ENCODE measurements at regions not wholly inside any gene's neighbourhood (a gene's known extent, or its start where the extent isn't known, plus 50 kb on each side); places are given as distances from the start of the nearest gene placed in this dataset.

- Histone ChIP-seq H3K27me3 (ENCODE audit: insufficient read depth, low read depth, low read length) (no peaks in the 10 kb centered on the region), H3K4me2 (ENCODE audit: low read length) (no peak overlapping the region), H3K9me2 (ENCODE audit: insufficient read depth, low read length) (no peaks in the 10 kb centered on the region), H3K79me2 (replicated peaks; ENCODE audit: insufficient read depth, low read length) (no peaks in the 10 kb centered on the region), H3K4me3 (ENCODE audit: low read length) (no peak overlapping the region), H3K36me3 (ENCODE audit: insufficient read depth, low read length) (no peaks in the 10 kb centered on the region), H3K9ac (ENCODE audit: low read length) (no peak overlapping the region), H2AFZ (ENCODE audit: low read depth, low read length) (no peak overlapping the region), H4K20me1 (ENCODE audit: insufficient read depth) (no peaks in the 10 kb centered on the region), H3K9me3 (ENCODE audit: low read length) (no peaks in the 10 kb centered on the region), H3F3A (ENCODE audit: insufficient read depth, low read length, poor library complexity, severe bottlenecking) (no peaks in the 10 kb centered on the region), H3K27ac (ENCODE audit: low read length) (no peak overlapping the region)
- TF ChIP-seq RAD21 (conservative IDR thresholded peaks at IDR 0.05) (no peak), REST (IDR thresholded peaks at IDR 0.05; ENCODE audit: borderline replicate concordance) (no peak), MXI1 (conservative IDR thresholded peaks at IDR 0.05; ENCODE audit: poor library complexity, severe bottlenecking) (no peak)
These were observed 343.5 kb downstream of the PDCD6IP start for GRCh38 chr3:34141841-34142337.

- Histone ChIP-seq H3K79me2 (replicated peaks; ENCODE audit: insufficient read depth, low read length) (no peaks in the 10 kb centered on the region), H2AFZ (ENCODE audit: low read depth, low read length) (no peak overlapping the region), H3K36me3 (ENCODE audit: insufficient read depth, low read length) (no peaks in the 10 kb centered on the region), H3K27ac (ENCODE audit: low read length) (no peak overlapping the region), H3F3A (ENCODE audit: insufficient read depth, low read length, poor library complexity, severe bottlenecking) (no peaks in the 10 kb centered on the region), H3K9me3 (ENCODE audit: low read length) (no peaks in the 10 kb centered on the region), H3K27me3 (ENCODE audit: insufficient read depth, low read depth, low read length) (no peaks in the 10 kb centered on the region), H4K20me1 (ENCODE audit: insufficient read depth) (no peaks in the 10 kb centered on the region), H3K4me2 (ENCODE audit: low read length) (no peak overlapping the region), H3K9me2 (ENCODE audit: insufficient read depth, low read length) (no peaks in the 10 kb centered on the region), H3K9ac (ENCODE audit: low read length) (no peak overlapping the region), H3K4me3 (ENCODE audit: low read length) (no peak overlapping the region)
- TF ChIP-seq EP300 (conservative IDR thresholded peaks at IDR 0.05; ENCODE audit: poor library complexity, severe bottlenecking) (peak; percentile 82), TAF1 (IDR thresholded peaks at IDR 0.05; ENCODE audit: low read depth) (no peak), POLR2AphosphoS5 (IDR thresholded peaks at IDR 0.05) (peak; percentile 48), EZH2 (IDR thresholded peaks at IDR 0.05; ENCODE audit: borderline replicate concordance, insufficient read depth, low read length, poor library complexity, severe bottlenecking) (no peak)
These were observed 347.4 kb downstream of the PDCD6IP start for GRCh38 chr3:34145796-34146195.

- H3K27ac ChIP-seq (ENCODE audit: low read length), result no peak overlapping the region
- TF ChIP-seq EZH2 (IDR thresholded peaks at IDR 0.05; ENCODE audit: borderline replicate concordance, insufficient read depth, low read length, poor library complexity, severe bottlenecking) (no peak), REST (IDR thresholded peaks at IDR 0.05; ENCODE audit: borderline replicate concordance) (no peak), MXI1 (conservative IDR thresholded peaks at IDR 0.05; ENCODE audit: poor library complexity, severe bottlenecking) (no peak), SMC3 (conservative IDR thresholded peaks at IDR 0.05; ENCODE audit: poor library complexity) (no peak), RAD21 (conservative IDR thresholded peaks at IDR 0.05) (no peak)
- H3K27me3 ChIP-seq (ENCODE audit: insufficient read depth, low read depth, low read length), result no peaks in the 10 kb centered on the region
- H3K9me3 ChIP-seq (ENCODE audit: low read length), result no peaks in the 10 kb centered on the region
- no peak overlapping the region for H3K4me3 ChIP-seq (ENCODE audit: low read length)
- H2AFZ ChIP-seq (ENCODE audit: low read depth, low read length), result no peak overlapping the region
- no peaks in the 10 kb centered on the region for H3K36me3 ChIP-seq (ENCODE audit: insufficient read depth, low read length)
- no peak overlapping the region for H3K9ac ChIP-seq (ENCODE audit: low read length)
- no peaks in the 10 kb centered on the region for H3F3A ChIP-seq (ENCODE audit: insufficient read depth, low read length, poor library complexity, severe bottlenecking)
- H3K9me2 ChIP-seq (ENCODE audit: insufficient read depth, low read length), result no peaks in the 10 kb centered on the region
- no peaks in the 10 kb centered on the region for H3K79me2 ChIP-seq (replicated peaks; ENCODE audit: insufficient read depth, low read length)
- H4K20me1 ChIP-seq (ENCODE audit: insufficient read depth), result no peaks in the 10 kb centered on the region
- H3K4me2 ChIP-seq (ENCODE audit: low read length), result no peak overlapping the region
These were observed 348.2 kb downstream of the PDCD6IP start for GRCh38 chr3:34146596-34146995.

Data from neural cell (in vitro differentiated cells).